ENCODE measurements at regions not wholly inside any gene's neighbourhood (a gene's known extent, or its start where the extent isn't known, plus 50 kb on each side); places are given as distances from the start of the nearest gene placed in this dataset.

- DNase-seq: no peak
Observed at GRCh38 chr10:129101232-129101980, 365.6 kb upstream of the MGMT start.

- no peak for DNase-seq
Observed at GRCh38 chr10:129102906-129103693, 363.9 kb upstream of the MGMT start.

GRCh38 chr10:129104266-129105045 lies 362.6 kb upstream of the MGMT start:
- no peak for DNase-seq

GRCh38 chr10:129105266-129105665 lies 361.8 kb upstream of the MGMT start:
- no peak for DNase-seq

GRCh38 chr10:129106314-129106713 lies 360.7 kb upstream of the MGMT start:
- DNase-seq: no peak

- DNase-seq: no peak
Observed at GRCh38 chr10:129107525-129107924, 359.5 kb upstream of the MGMT start.

- DNase-seq: no peak
Observed at GRCh38 chr10:129108378-129108777, 358.7 kb upstream of the MGMT start.

- no peak for DNase-seq
Observed at GRCh38 chr10:129108994-129109393, 358.0 kb upstream of the MGMT start.

- no peak for DNase-seq
Observed at GRCh38 chr10:129110780-129111179, 356.3 kb upstream of the MGMT start.

- no peak for DNase-seq
Observed at GRCh38 chr10:129111922-129112321, 355.1 kb upstream of the MGMT start.

- DNase-seq: no peak
Observed at GRCh38 chr10:129114588-129114987, 352.5 kb upstream of the MGMT start.

GRCh38 chr10:129116371-129116770 lies 350.7 kb upstream of the MGMT start:
- no peak for DNase-seq

- DNase-seq: no peak
Observed at GRCh38 chr10:129120441-129120840, 346.6 kb upstream of the MGMT start.

- DNase-seq: no peak
Observed at GRCh38 chr10:129122846-129123245, 344.2 kb upstream of the MGMT start.

- no peak for DNase-seq
Observed at GRCh38 chr10:129123428-129123827, 343.6 kb upstream of the MGMT start.

- DNase-seq: no peak
Observed at GRCh38 chr10:129126982-129127381, 340.1 kb upstream of the MGMT start.

GRCh38 chr10:129131457-129132132 lies 335.4 kb upstream of the MGMT start:
- DNase-seq: no peak

GRCh38 chr10:129133856-129134255 lies 333.2 kb upstream of the MGMT start:
- DNase-seq: no peak

- no peak for DNase-seq
Observed at GRCh38 chr10:129134371-129134770, 332.7 kb upstream of the MGMT start.

GRCh38 chr10:129135624-129136023 lies 331.4 kb upstream of the MGMT start:
- DNase-seq: no peak

GRCh38 chr10:129136074-129136473 lies 331.0 kb upstream of the MGMT start:
- no peak for DNase-seq

- no peak for DNase-seq
Observed at GRCh38 chr10:129136951-129137350, 330.1 kb upstream of the MGMT start.

All from stimulated activated CD4-positive, alpha-beta T cell treated with anti-CD3 and anti-CD28 coated beads, Interleukin-4, amount 100 ng/mL, for 24 hours (primary cell).